ENCODE measurements at regions not wholly inside any gene's neighbourhood (a gene's known extent, or its start where the extent isn't known, plus 50 kb on each side); places are given as distances from the start of the nearest gene placed in this dataset.
A peak's percentile ranks its signal among the peaks of the same experiment; 100 is the strongest.

DNA sequence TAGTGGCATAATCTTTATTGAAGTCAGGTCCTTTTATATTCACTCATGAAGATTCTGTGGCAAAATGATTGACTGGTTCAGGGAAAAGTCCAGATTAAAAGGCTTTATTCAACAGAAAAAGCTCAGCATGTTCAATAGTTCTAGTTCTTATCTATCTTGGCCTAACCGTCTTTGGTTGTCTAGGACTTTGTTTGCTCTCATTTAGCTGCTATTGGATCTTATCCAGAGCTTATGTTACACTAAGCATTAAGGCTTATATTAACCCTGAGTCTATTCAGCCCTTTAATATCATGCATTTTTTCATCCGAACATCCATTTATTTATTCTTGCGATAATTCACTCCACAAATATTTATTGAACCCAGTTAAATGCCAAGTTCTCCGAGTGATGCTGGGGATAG is 601.0 kb upstream of the SGO1 start:
- H3K4me3 ChIP-seq (ENCODE audit: low read length): no peak overlapping the region
- no peak for DNase-seq (ENCODE audit: low read depth)
- TF ChIP-seq, protein P1, sequence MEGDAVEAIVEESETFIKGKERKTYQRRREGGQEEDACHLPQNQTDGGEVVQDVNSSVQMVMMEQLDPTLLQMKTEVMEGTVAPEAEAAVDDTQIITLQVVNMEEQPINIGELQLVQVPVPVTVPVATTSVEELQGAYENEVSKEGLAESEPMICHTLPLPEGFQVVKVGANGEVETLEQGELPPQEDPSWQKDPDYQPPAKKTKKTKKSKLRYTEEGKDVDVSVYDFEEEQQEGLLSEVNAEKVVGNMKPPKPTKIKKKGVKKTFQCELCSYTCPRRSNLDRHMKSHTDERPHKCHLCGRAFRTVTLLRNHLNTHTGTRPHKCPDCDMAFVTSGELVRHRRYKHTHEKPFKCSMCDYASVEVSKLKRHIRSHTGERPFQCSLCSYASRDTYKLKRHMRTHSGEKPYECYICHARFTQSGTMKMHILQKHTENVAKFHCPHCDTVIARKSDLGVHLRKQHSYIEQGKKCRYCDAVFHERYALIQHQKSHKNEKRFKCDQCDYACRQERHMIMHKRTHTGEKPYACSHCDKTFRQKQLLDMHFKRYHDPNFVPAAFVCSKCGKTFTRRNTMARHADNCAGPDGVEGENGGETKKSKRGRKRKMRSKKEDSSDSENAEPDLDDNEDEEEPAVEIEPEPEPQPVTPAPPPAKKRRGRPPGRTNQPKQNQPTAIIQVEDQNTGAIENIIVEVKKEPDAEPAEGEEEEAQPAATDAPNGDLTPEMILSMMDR (conservative IDR thresholded peaks at IDR 0.05; ENCODE audit: low read length): no peak

DNA sequence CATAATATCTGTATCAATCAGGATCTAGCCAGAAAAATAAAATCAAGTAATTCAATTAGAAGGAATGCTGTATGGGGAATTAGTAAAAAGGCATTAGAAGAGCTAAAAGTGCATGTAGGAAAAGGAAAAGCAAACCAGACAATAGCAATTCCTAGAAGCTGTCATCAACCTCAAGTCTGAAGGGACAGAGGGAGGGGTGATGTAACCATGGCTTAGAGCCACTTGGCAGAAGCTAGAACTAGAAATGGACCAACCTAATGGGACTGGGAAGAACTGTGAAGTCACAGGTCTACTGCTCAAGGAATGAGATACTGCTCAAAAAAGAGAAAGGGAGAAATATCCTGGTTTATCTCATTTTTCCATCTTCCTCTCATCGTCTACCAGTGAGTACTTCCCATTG is 590.7 kb upstream of the SGO1 start:
- peak; percentile 1 for DNase-seq (ENCODE audit: low read depth)
- TF ChIP-seq, protein P1 (conservative IDR thresholded peaks at IDR 0.05; ENCODE audit: low read length): no peak
- no peak overlapping the region for H3K4me3 ChIP-seq (ENCODE audit: low read length)

DNA sequence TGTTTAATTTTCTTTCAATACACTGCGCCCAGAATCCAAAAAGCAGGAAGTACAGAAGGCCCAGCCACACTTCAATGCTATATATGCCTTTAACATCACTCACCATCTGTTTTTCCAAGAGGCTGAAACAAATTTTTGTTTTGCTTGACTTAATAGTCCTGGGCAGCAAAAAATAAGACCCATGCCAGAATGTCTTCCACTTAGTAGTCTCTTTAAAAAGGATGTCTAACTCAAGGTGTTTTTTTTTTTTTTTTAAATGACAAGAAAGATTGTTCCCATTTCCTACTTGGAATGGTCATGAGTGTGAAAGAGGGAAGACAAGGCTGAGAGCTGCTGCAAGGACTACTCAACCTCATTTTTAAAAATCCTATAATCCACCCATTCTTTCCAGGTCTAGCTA is 590.3 kb upstream of the SGO1 start:
- no peak for DNase-seq (ENCODE audit: low read depth)
- no peak overlapping the region for H3K4me3 ChIP-seq (ENCODE audit: low read length)
- TF ChIP-seq, protein P1 (conservative IDR thresholded peaks at IDR 0.05; ENCODE audit: low read length): no peak

DNA sequence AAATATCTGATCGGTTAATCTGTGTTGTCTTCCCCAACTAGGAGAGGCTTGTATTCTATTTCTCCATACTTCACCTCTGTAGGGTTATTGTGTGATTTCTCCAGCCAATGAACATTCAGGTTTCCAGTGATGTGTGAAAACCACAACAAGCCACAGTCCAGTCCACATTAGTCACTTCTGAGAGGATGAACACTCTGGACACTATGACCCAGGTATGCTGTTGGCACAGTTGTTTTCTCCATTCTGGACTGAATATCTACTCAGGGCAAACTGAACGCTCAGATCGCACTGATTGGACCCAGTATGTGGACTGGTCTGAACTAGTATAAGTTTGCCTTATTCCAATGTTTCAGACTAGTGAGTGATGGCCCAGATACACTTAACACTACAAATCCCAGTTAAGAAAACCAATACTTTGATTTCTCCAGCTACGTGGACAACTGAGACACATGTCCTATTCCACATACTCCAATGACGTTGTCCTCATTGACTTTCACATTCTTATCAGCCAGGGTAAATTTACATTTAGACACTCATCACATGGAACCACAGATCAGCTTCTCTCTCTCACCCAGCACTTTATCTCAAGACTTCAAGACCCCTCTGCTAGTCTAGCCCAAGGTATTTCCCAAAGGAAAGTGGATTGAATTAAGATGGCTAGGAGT is 587.4 kb upstream of the SGO1 start:
- TF ChIP-seq, protein P1 (conservative IDR thresholded peaks at IDR 0.05; ENCODE audit: low read length): no peak

DNA sequence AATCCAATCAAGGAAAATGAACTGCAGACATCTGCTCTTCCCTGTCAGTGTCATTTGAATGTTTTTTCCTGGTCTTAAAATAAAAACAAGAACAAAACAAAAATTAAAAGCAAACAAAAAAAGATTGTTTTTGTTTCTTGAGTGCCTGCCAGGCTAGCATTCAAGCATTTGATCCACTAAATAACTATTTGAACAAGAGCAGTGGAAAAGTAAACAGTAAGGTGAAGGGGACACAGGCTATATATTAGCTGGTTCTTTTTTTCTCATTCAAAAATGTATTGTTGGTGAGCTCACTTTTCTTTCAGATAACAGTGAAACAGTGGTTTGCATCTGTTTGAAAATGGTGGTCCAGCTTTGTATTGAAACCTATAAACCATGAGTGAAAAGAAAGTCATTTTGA is 586.9 kb upstream of the SGO1 start:
- no peak for DNase-seq (ENCODE audit: low read depth)
- no peak overlapping the region for H3K4me3 ChIP-seq (ENCODE audit: low read length)
- TF ChIP-seq, protein P1 (conservative IDR thresholded peaks at IDR 0.05; ENCODE audit: low read length): no peak

More for the DNA sequence above, 587.4 kb upstream of the SGO1 start:
- H3K4me3 ChIP-seq (ENCODE audit: low read length): no peak overlapping the region
- DNase-seq (ENCODE audit: low read depth): no peak

DNA sequence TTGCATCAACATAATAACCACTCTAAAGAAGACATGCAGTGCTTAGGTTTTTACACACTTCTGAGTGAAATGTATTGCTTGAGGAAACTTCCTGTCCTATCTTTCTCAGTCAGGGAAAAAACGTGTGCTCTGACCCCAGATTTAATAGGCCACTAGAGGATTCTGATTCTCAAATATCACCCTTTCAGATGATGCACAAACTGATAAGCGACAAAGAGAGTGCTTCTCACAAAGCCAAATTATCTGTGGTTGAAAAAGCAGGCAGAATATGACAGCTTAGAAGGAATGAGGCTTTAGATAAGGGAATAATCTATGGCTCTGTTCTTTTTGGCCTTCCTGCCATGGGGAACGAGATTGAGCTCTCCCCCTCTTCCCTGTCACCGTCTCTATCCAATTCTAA is 583.4 kb upstream of the SGO1 start:
- TF ChIP-seq, protein P1 (conservative IDR thresholded peaks at IDR 0.05; ENCODE audit: low read length): no peak
- no peak for DNase-seq (ENCODE audit: low read depth)
- H3K4me3 ChIP-seq (ENCODE audit: low read length): no peak overlapping the region

DNA sequence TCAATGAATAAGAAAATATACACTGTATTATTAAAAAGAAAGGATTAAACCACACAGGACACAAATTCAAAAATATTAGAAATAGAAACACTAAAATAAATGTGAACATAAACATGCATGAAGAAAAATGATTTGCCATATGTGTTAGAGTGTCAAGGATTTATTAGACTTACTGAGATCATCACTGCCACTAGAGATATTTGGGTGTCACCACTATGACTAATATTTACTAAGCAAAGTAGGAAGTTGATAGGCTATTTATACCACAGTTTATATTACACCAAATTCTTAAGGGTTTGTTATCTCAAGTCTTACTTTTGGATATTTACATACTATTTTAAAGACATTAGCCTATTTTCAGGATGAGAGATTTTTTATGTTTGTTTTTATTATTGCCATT is 575.0 kb upstream of the SGO1 start:
- TF ChIP-seq, protein P1 (conservative IDR thresholded peaks at IDR 0.05; ENCODE audit: low read length): no peak

More for the DNA sequence above, 575.0 kb upstream of the SGO1 start:
- DNase-seq (ENCODE audit: low read depth): no peak
- H3K4me3 ChIP-seq (ENCODE audit: low read length): no peak overlapping the region

Measured in AG10803 (cell line).